WTC11 (cell line): ENCODE measurements at regions not wholly inside any gene's neighbourhood (a gene's known extent, or its start where the extent isn't known, plus 50 kb on each side); places are given as distances from the start of the nearest gene placed in this dataset.

ENCODE experiments used
- ATAC-seq: fragments of 200-7000 bp; cut with Tn5 transposase; 2 replicates; pipeline ENCODE4 v1.10.0; 2021; ENCODE audit warnings: mild to moderate bottlenecking, moderate library complexity
- CTCF ChIA-PET: fragments of 300-600 bp; sonication (Branson Sonifier 250); formaldehyde crosslinking; loops from one replicate; lab custom pipeline; 2021; ENCODE audit warnings: antibody characterized with exemption; lab: Charles Lee
- POLR2A ChIA-PET: fragments of 350-600 bp; sonication (Branson Sonifier 250); formaldehyde crosslinking; loops from one replicate; lab custom pipeline; 2021; ENCODE audit warnings: antibody characterized with exemption; lab: Charles Lee
- DNase-seq: peaks from one replicate; pipeline ENCODE4 v3.0.0; 2021; ENCODE audit warnings: low spot score
- H3K27ac Mint-ChIP-seq: 2 replicates; pipeline ENCODE4 v1.8.0; 2021; ENCODE audit warnings: mixed read lengths
- H3K27me3 Mint-ChIP-seq: 2 replicates; pipeline ENCODE4 v1.8.0; 2021; ENCODE audit warnings: low read depth, mild to moderate bottlenecking, moderate library complexity, mixed read lengths
- H3K36me3 Mint-ChIP-seq: 2 replicates; pipeline ENCODE4 v1.8.0; 2021; ENCODE audit warnings: mixed read lengths
- H3K4me1 Mint-ChIP-seq: 2 replicates; pipeline ENCODE4 v1.8.0; 2022; ENCODE audit warnings: mixed read lengths
- H3K4me3 Mint-ChIP-seq: 2 replicates; pipeline ENCODE4 v1.8.0; 2021; ENCODE audit warnings: mild to moderate bottlenecking, moderate library complexity, mixed read lengths
- H3K9me3 Mint-ChIP-seq: 2 replicates; pipeline ENCODE4 v1.8.0; 2021; ENCODE audit warnings: mixed read lengths
- CBFB ChIP-seq: sonication (generic); formaldehyde crosslinking; IDR thresholded peaks from 2 replicates; pipeline ENCODE4 v1.8.1; 2022; ENCODE audit warnings: mild to moderate bottlenecking, low read depth, missing genetic modification reagents
- GTF2I ChIP-seq: fragments of 250-450 bp; sonication (Bioruptor Pico); conservative IDR thresholded peaks from 2 replicates; pipeline ENCODE4 v1.4.0; 2021; ENCODE audit warnings: mild to moderate bottlenecking
- IRF2 ChIP-seq: sonication (generic); formaldehyde crosslinking; IDR thresholded peaks from 2 replicates; pipeline ENCODE4 v1.8.0; 2022; ENCODE audit warnings: low read depth, missing genetic modification reagents, borderline replicate concordance
- JUN ChIP-seq: sonication (generic); formaldehyde crosslinking; IDR thresholded peaks from 2 replicates; pipeline ENCODE4 v1.8.0; 2023; ENCODE audit warnings: mild to moderate bottlenecking, missing genetic modification reagents
- NFATC4 ChIP-seq: fragments of 250-450 bp; sonication (Bioruptor Pico); IDR thresholded peaks from 2 replicates; pipeline ENCODE4 v1.9.0; 2021; ENCODE audit warnings: mild to moderate bottlenecking
- NFE2L1 ChIP-seq: sonication (generic); formaldehyde crosslinking; IDR thresholded peaks from 2 replicates; pipeline ENCODE4 v1.8.1; 2023; ENCODE audit warnings: missing genetic modification reagents
- SP1 ChIP-seq: sonication (generic); formaldehyde crosslinking; conservative IDR thresholded peaks from 2 replicates; pipeline ENCODE4 v1.8.1; 2022; ENCODE audit warnings: missing genetic modification reagents
- TP53 ChIP-seq: sonication (generic); formaldehyde crosslinking; IDR thresholded peaks from 2 replicates; pipeline ENCODE4 v1.8.1; 2023; ENCODE audit warnings: mild to moderate bottlenecking, missing genetic modification reagents
- ZNF232 ChIP-seq: sonication (generic); formaldehyde crosslinking; IDR thresholded peaks from 2 replicates; pipeline ENCODE4 v1.8.0; 2022; ENCODE audit warnings: mild to moderate bottlenecking, missing genetic modification reagents
- ZNF396 ChIP-seq: fragments of 250-450 bp; sonication (Bioruptor Pico); IDR thresholded peaks from 2 replicates; pipeline ENCODE4 v1.8.0; 2021; ENCODE audit warnings: mild to moderate bottlenecking, moderate library complexity, borderline replicate concordance
- TF ChIP-seq, protein P1 (sequence below): sonication (generic); formaldehyde crosslinking; conservative IDR thresholded peaks from 2 replicates; pipeline ENCODE4 v1.8.1; 2023; ENCODE audit warnings: mild to moderate bottlenecking, low read depth, missing genetic modification reagents, moderate library complexity
- TF ChIP-seq, protein P2 (sequence below): sonication (generic); formaldehyde crosslinking; IDR thresholded peaks from 2 replicates; pipeline ENCODE4 v1.8.1; 2022; ENCODE audit warnings: missing genetic modification reagents, borderline replicate concordance
- TF ChIP-seq, protein P3 (sequence below): sonication (generic); formaldehyde crosslinking; IDR thresholded peaks from 2 replicates; pipeline ENCODE4 v1.8.1; 2023; ENCODE audit warnings: mild to moderate bottlenecking, missing genetic modification reagents
- TF ChIP-seq, protein P4 (sequence below): fragments of 250-450 bp; sonication (Bioruptor Pico); IDR thresholded peaks from 2 replicates; pipeline ENCODE4 v1.8.0; 2021; ENCODE audit warnings: mild to moderate bottlenecking
- TF ChIP-seq, protein P5 (sequence below): sonication (generic); formaldehyde crosslinking; IDR thresholded peaks from 2 replicates; pipeline ENCODE4 v1.8.0; 2023; ENCODE audit warnings: mild to moderate bottlenecking, missing genetic modification reagents
- TF ChIP-seq, protein P6 (sequence below): sonication (generic); formaldehyde crosslinking; IDR thresholded peaks from 2 replicates; pipeline ENCODE4 v1.8.1; 2023; ENCODE audit warnings: mild to moderate bottlenecking, moderate library complexity, missing genetic modification reagents

DNA sequence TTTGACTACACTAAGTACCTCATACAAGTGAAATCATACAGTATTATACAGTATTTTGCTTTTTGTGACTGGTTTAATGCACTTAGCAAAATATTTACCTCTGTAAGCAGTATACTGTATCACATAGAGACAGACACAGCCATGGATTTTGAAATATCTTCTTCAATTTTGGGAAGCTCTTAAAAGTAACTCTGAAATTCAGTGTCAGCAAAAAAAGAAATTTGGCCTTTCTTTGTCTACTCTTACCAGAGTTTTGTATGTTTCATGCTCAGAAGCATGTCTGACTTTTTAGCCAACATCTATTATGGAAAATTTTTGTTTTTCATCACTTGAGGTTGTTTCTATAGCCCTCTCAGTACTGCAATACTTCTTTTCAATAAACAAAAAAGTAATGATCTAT is 1102.2 kb downstream of the TRHDE start (continued):
- TF ChIP-seq, protein P1, sequence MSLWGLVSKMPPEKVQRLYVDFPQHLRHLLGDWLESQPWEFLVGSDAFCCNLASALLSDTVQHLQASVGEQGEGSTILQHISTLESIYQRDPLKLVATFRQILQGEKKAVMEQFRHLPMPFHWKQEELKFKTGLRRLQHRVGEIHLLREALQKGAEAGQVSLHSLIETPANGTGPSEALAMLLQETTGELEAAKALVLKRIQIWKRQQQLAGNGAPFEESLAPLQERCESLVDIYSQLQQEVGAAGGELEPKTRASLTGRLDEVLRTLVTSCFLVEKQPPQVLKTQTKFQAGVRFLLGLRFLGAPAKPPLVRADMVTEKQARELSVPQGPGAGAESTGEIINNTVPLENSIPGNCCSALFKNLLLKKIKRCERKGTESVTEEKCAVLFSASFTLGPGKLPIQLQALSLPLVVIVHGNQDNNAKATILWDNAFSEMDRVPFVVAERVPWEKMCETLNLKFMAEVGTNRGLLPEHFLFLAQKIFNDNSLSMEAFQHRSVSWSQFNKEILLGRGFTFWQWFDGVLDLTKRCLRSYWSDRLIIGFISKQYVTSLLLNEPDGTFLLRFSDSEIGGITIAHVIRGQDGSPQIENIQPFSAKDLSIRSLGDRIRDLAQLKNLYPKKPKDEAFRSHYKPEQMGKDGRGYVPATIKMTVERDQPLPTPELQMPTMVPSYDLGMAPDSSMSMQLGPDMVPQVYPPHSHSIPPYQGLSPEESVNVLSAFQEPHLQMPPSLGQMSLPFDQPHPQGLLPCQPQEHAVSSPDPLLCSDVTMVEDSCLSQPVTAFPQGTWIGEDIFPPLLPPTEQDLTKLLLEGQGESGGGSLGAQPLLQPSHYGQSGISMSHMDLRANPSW (CRISPR knock-in tag), result no peak
- TF ChIP-seq, protein P2, sequence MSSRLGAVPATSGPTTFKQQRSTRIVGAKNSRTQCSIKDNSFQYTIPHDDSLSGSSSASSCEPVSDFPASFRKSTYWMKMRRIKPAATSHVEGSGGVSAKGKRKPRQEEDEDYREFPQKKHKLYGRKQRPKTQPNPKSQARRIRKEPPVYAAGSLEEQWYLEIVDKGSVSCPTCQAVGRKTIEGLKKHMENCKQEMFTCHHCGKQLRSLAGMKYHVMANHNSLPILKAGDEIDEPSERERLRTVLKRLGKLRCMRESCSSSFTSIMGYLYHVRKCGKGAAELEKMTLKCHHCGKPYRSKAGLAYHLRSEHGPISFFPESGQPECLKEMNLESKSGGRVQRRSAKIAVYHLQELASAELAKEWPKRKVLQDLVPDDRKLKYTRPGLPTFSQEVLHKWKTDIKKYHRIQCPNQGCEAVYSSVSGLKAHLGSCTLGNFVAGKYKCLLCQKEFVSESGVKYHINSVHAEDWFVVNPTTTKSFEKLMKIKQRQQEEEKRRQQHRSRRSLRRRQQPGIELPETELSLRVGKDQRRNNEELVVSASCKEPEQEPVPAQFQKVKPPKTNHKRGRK (CRISPR knock-in tag), result no peak
- TF ChIP-seq, protein P3, sequence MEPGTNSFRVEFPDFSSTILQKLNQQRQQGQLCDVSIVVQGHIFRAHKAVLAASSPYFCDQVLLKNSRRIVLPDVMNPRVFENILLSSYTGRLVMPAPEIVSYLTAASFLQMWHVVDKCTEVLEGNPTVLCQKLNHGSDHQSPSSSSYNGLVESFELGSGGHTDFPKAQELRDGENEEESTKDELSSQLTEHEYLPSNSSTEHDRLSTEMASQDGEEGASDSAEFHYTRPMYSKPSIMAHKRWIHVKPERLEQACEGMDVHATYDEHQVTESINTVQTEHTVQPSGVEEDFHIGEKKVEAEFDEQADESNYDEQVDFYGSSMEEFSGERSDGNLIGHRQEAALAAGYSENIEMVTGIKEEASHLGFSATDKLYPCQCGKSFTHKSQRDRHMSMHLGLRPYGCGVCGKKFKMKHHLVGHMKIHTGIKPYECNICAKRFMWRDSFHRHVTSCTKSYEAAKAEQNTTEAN, result no peak
- no peak for TF ChIP-seq ZNF396 (CRISPR knock-in tag)
- no peak for TF ChIP-seq SP1 (CRISPR knock-in tag)
- TF ChIP-seq GTF2I (CRISPR knock-in tag), result no peak
- TF ChIP-seq, protein P4, sequence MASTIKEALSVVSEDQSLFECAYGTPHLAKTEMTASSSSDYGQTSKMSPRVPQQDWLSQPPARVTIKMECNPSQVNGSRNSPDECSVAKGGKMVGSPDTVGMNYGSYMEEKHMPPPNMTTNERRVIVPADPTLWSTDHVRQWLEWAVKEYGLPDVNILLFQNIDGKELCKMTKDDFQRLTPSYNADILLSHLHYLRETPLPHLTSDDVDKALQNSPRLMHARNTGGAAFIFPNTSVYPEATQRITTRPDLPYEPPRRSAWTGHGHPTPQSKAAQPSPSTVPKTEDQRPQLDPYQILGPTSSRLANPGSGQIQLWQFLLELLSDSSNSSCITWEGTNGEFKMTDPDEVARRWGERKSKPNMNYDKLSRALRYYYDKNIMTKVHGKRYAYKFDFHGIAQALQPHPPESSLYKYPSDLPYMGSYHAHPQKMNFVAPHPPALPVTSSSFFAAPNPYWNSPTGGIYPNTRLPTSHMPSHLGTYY (CRISPR knock-in tag), result no peak
- TF ChIP-seq, protein P5, sequence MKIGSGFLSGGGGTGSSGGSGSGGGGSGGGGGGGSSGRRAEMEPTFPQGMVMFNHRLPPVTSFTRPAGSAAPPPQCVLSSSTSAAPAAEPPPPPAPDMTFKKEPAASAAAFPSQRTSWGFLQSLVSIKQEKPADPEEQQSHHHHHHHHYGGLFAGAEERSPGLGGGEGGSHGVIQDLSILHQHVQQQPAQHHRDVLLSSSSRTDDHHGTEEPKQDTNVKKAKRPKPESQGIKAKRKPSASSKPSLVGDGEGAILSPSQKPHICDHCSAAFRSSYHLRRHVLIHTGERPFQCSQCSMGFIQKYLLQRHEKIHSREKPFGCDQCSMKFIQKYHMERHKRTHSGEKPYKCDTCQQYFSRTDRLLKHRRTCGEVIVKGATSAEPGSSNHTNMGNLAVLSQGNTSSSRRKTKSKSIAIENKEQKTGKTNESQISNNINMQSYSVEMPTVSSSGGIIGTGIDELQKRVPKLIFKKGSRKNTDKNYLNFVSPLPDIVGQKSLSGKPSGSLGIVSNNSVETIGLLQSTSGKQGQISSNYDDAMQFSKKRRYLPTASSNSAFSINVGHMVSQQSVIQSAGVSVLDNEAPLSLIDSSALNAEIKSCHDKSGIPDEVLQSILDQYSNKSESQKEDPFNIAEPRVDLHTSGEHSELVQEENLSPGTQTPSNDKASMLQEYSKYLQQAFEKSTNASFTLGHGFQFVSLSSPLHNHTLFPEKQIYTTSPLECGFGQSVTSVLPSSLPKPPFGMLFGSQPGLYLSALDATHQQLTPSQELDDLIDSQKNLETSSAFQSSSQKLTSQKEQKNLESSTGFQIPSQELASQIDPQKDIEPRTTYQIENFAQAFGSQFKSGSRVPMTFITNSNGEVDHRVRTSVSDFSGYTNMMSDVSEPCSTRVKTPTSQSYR (CRISPR knock-in tag), result no peak

DNA sequence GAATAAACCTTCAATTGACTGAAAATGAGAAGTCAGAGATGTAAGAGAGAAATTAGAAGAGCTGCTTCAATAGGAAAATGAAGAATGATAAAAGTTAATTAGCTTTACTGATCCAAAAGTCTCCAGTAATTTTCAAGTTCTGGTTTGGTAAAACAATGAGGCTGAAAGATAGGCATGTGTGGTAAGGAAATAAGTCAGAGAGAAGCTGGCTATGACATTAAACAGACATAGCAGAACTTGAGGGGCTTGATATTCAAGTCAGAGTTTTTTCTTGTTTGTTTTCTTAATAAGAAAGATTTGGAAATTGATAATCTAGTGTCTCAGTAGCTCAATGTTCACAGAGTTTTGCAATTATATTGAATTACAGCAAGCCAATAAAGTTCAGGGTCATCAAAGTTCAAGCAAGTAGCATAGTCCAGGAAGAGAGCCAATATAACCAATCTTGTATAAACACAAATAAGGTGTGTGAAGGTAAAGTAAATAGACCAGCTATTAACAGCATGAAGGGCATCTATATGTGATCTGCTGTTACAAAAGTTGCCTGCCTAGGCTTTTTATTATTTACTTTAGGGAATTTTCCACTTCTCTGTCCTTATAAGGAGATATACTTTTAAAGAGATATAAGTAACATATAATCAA is 1111.5 kb downstream of the TRHDE start:
- Mint-ChIP-seq H3K4me3 (no peak overlapping the region), H3K9me3 (peaks cover 6% of the 10 kb centered on the region; the same call in 1 of the 2 replicates), H3K4me1 (no peaks in the 10 kb centered on the region), H3K27ac (no peak overlapping the region), H3K36me3 (no peaks in the 10 kb centered on the region)
- no peak for DNase-seq
- ATAC-seq, result no peak
- ChIA-PET POLR2A (no interaction called here), CTCF (no interaction called here)
- no peak for TF ChIP-seq CBFB (CRISPR knock-in tag)
- no peak for TF ChIP-seq NFATC4
- no peak for TF ChIP-seq TP53 (CRISPR knock-in tag)
- TF ChIP-seq NFE2L1 (CRISPR knock-in tag), result no peak
- no peak for TF ChIP-seq JUN (CRISPR knock-in tag)
- TF ChIP-seq, all 79 proteins: peak for 0
- no peaks in the 10 kb centered on the region for H3K27me3 Mint-ChIP-seq

DNA sequence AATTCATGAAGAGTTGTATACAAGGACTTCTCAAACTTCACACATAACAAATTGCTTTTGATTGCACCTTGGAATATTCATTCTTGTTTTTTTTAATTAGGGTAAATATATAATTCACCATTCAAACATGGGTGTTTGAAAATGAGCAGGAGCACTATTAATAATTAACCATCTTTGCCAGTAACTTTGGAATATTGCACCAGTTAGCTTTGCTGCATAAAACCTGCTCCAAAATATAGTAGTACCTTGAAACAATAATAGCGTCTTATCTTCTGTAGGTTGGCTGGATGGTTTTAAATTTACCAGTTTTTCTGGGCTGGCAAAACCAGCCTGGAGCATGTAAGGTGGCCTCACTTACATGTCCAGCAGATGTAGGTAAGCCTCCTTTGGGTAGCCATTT is 1112.4 kb downstream of the TRHDE start:
- ChIA-PET POLR2A (no interaction called here), CTCF (no interaction called here)
- Mint-ChIP-seq H3K4me3 (no peak overlapping the region), H3K4me1 (no peaks in the 10 kb centered on the region), H3K27ac (no peak overlapping the region), H3K9me3 (peaks cover 6% of the 10 kb centered on the region; the same call in 1 of the 2 replicates), H3K27me3 (no peaks in the 10 kb centered on the region), H3K36me3 (no peaks in the 10 kb centered on the region)
- no peak for TF ChIP-seq IRF2 (CRISPR knock-in tag)
- TF ChIP-seq, protein P6, sequence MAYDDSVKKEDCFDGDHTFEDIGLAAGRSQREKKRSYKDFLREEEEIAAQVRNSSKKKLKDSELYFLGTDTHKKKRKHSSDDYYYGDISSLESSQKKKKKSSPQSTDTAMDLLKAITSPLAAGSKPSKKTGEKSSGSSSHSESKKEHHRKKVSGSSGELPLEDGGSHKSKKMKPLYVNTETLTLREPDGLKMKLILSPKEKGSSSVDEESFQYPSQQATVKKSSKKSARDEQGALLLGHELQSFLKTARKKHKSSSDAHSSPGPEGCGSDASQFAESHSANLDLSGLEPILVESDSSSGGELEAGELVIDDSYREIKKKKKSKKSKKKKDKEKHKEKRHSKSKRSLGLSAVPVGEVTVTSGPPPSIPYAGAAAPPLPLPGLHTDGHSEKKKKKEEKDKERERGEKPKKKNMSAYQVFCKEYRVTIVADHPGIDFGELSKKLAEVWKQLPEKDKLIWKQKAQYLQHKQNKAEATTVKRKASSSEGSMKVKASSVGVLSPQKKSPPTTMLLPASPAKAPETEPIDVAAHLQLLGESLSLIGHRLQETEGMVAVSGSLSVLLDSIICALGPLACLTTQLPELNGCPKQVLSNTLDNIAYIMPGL, result no peak
- TF ChIP-seq ZNF232 (CRISPR knock-in tag), result no peak
- ATAC-seq (no peak), DNase-seq (no peak)
